ENCODE measurements at regions not wholly inside any gene's neighbourhood (a gene's known extent, or its start where the extent isn't known, plus 50 kb on each side); places are given as distances from the start of the nearest gene placed in this dataset.
"Not testable (repeated sequence)": the region's sequence is repeated elsewhere in the genome, so short reads cannot be mapped to it uniquely, and the experiment has no call there.

GRCh38 chr3:96300743-96301142 lies 513.7 kb upstream of the EPHA6 start:
- no peak for DNase-seq (ENCODE audit: low read depth, low spot score)
- H3K4me1 ChIP-seq (ENCODE audit: control insufficient read depth, insufficient read depth, low read length), result no peaks in the 10 kb centered on the region
- H3K27me3 ChIP-seq (ENCODE audit: control insufficient read depth, insufficient read depth, low read length), result no peaks in the 10 kb centered on the region
- no peak overlapping the region for H3K4me3 ChIP-seq (ENCODE audit: low read length)
- no peak overlapping the region for H3K27ac ChIP-seq (ENCODE audit: low read length)
- WGBS (ENCODE audit: insufficient coverage, insufficient read length), result no CpG with 5 or more reads among the region's 4 CpGs
- no peaks in the 10 kb centered on the region for H3K9me3 ChIP-seq (ENCODE audit: control insufficient read depth, insufficient read depth, low read length)
- no peaks in the 10 kb centered on the region for H3K36me3 ChIP-seq (ENCODE audit: control insufficient read depth, insufficient read depth, low read length)

GRCh38 chr3:96319166-96319565 lies 495.2 kb upstream of the EPHA6 start:
- H3K9me3 ChIP-seq (ENCODE audit: control insufficient read depth, insufficient read depth, low read length), result no peaks in the 10 kb centered on the region
- H3K4me1 ChIP-seq (ENCODE audit: control insufficient read depth, insufficient read depth, low read length), result no peaks in the 10 kb centered on the region
- no peaks in the 10 kb centered on the region for H3K36me3 ChIP-seq (ENCODE audit: control insufficient read depth, insufficient read depth, low read length)
- no peak for DNase-seq (ENCODE audit: low read depth, low spot score)
- no peak overlapping the region for H3K27ac ChIP-seq (ENCODE audit: low read length)
- no CpG with 5 or more reads among the region's 1 CpG for WGBS (ENCODE audit: insufficient coverage, insufficient read length)
- no peaks in the 10 kb centered on the region for H3K27me3 ChIP-seq (ENCODE audit: control insufficient read depth, insufficient read depth, low read length)
- no peak overlapping the region for H3K4me3 ChIP-seq (ENCODE audit: low read length)

GRCh38 chr3:96324087-96324486 lies 490.3 kb upstream of the EPHA6 start:
- WGBS (ENCODE audit: insufficient coverage, insufficient read length), result no CpG with 5 or more reads among the region's 1 CpG

GRCh38 chr3:96330795-96331194 lies 483.6 kb upstream of the EPHA6 start:
- no peaks in the 10 kb centered on the region for H3K4me1 ChIP-seq (ENCODE audit: control insufficient read depth, insufficient read depth, low read length)
- H3K4me3 ChIP-seq (ENCODE audit: low read length), result no peak overlapping the region
- H3K27me3 ChIP-seq (ENCODE audit: control insufficient read depth, insufficient read depth, low read length), result no peaks in the 10 kb centered on the region; the same call in 1 of the 2 replicates
- no peaks in the 10 kb centered on the region for H3K9me3 ChIP-seq (ENCODE audit: control insufficient read depth, insufficient read depth, low read length)
- no peak overlapping the region for H3K27ac ChIP-seq (ENCODE audit: low read length)
- no peak for DNase-seq (ENCODE audit: low read depth, low spot score)
- H3K36me3 ChIP-seq (ENCODE audit: control insufficient read depth, insufficient read depth, low read length), result no peaks in the 10 kb centered on the region
- no CpG with 5 or more reads among the region's 2 CpGs for WGBS (ENCODE audit: insufficient coverage, insufficient read length)

More at GRCh38 chr3:96324087-96324486, 490.3 kb upstream of the EPHA6 start:
- no peaks in the 10 kb centered on the region for H3K4me1 ChIP-seq (ENCODE audit: control insufficient read depth, insufficient read depth, low read length)
- no peaks in the 10 kb centered on the region for H3K36me3 ChIP-seq (ENCODE audit: control insufficient read depth, insufficient read depth, low read length)
- H3K27me3 ChIP-seq (ENCODE audit: control insufficient read depth, insufficient read depth, low read length), result no peaks in the 10 kb centered on the region
- no peak for DNase-seq (ENCODE audit: low read depth, low spot score)
- H3K9me3 ChIP-seq (ENCODE audit: control insufficient read depth, insufficient read depth, low read length), result no peaks in the 10 kb centered on the region
- H3K27ac ChIP-seq (ENCODE audit: low read length), result no peak overlapping the region
- H3K4me3 ChIP-seq (ENCODE audit: low read length), result no peak overlapping the region

GRCh38 chr3:96331341-96331740 lies 483.1 kb upstream of the EPHA6 start:
- no peak overlapping the region for H3K27ac ChIP-seq (ENCODE audit: low read length)
- H3K27me3 ChIP-seq (ENCODE audit: control insufficient read depth, insufficient read depth, low read length), result no peaks in the 10 kb centered on the region; the same call in 1 of the 2 replicates
- H3K4me1 ChIP-seq (ENCODE audit: control insufficient read depth, insufficient read depth, low read length), result no peaks in the 10 kb centered on the region
- H3K36me3 ChIP-seq (ENCODE audit: control insufficient read depth, insufficient read depth, low read length), result no peaks in the 10 kb centered on the region
- no peak overlapping the region for H3K4me3 ChIP-seq (ENCODE audit: low read length)
- no CpG with 5 or more reads among the region's 1 CpG for WGBS (ENCODE audit: insufficient coverage, insufficient read length)
- no peak for DNase-seq (ENCODE audit: low read depth, low spot score)
- H3K9me3 ChIP-seq (ENCODE audit: control insufficient read depth, insufficient read depth, low read length), result no peaks in the 10 kb centered on the region

GRCh38 chr3:96334779-96335178 lies 479.6 kb upstream of the EPHA6 start:
- no CpG with 5 or more reads among the region's 1 CpG for WGBS (ENCODE audit: insufficient coverage, insufficient read length)
- H3K4me3 ChIP-seq (ENCODE audit: low read length), result no peak overlapping the region
- H3K4me1 ChIP-seq (ENCODE audit: control insufficient read depth, insufficient read depth, low read length), result no peaks in the 10 kb centered on the region
- DNase-seq (ENCODE audit: low read depth, low spot score), result no peak
- no peaks in the 10 kb centered on the region for H3K9me3 ChIP-seq (ENCODE audit: control insufficient read depth, insufficient read depth, low read length)
- no peak overlapping the region for H3K27ac ChIP-seq (ENCODE audit: low read length)
- H3K36me3 ChIP-seq (ENCODE audit: control insufficient read depth, insufficient read depth, low read length), result no peaks in the 10 kb centered on the region
- H3K27me3 ChIP-seq (ENCODE audit: control insufficient read depth, insufficient read depth, low read length), result no peaks in the 10 kb centered on the region; the same call in 1 of the 2 replicates

GRCh38 chr3:96347289-96347688 lies 467.1 kb upstream of the EPHA6 start:
- no peak overlapping the region for H3K27ac ChIP-seq (ENCODE audit: low read length)
- no peaks in the 10 kb centered on the region for H3K4me1 ChIP-seq (ENCODE audit: control insufficient read depth, insufficient read depth, low read length)
- H3K9me3 ChIP-seq (ENCODE audit: control insufficient read depth, insufficient read depth, low read length), result no peaks in the 10 kb centered on the region
- DNase-seq (ENCODE audit: low read depth, low spot score), result no peak
- H3K36me3 ChIP-seq (ENCODE audit: control insufficient read depth, insufficient read depth, low read length), result no peaks in the 10 kb centered on the region
- H3K27me3 ChIP-seq (ENCODE audit: control insufficient read depth, insufficient read depth, low read length), result no peaks in the 10 kb centered on the region
- no CpG with 5 or more reads among the region's 3 CpGs for WGBS (ENCODE audit: insufficient coverage, insufficient read length)
- H3K4me3 ChIP-seq (ENCODE audit: low read length), result no peak overlapping the region

GRCh38 chr3:96351598-96351997 lies 462.8 kb upstream of the EPHA6 start:
- DNase-seq (ENCODE audit: low read depth, low spot score); H3K4me1 ChIP-seq (ENCODE audit: control insufficient read depth, insufficient read depth, low read length); H3K27me3 ChIP-seq (ENCODE audit: control insufficient read depth, insufficient read depth, low read length); H3K4me3 ChIP-seq (ENCODE audit: low read length); H3K27ac ChIP-seq (ENCODE audit: low read length); H3K36me3 ChIP-seq (ENCODE audit: control insufficient read depth, insufficient read depth, low read length); H3K9me3 ChIP-seq (ENCODE audit: control insufficient read depth, insufficient read depth, low read length): not testable (repeated sequence)

GRCh38 chr3:96354106-96354505 lies 460.3 kb upstream of the EPHA6 start:
- no CpG with 5 or more reads among the region's 2 CpGs for WGBS (ENCODE audit: insufficient coverage, insufficient read length)
- Histone ChIP-seq H3K27ac (ENCODE audit: low read length) (no peak overlapping the region), H3K36me3 (ENCODE audit: control insufficient read depth, insufficient read depth, low read length) (no peaks in the 10 kb centered on the region), H3K4me3 (ENCODE audit: low read length) (no peak overlapping the region), H3K27me3 (ENCODE audit: control insufficient read depth, insufficient read depth, low read length) (no peaks in the 10 kb centered on the region), H3K9me3 (ENCODE audit: control insufficient read depth, insufficient read depth, low read length) (no peaks in the 10 kb centered on the region), H3K4me1 (ENCODE audit: control insufficient read depth, insufficient read depth, low read length) (no peaks in the 10 kb centered on the region)
- DNase-seq (ENCODE audit: low read depth, low spot score), result no peak

GRCh38 chr3:96354742-96355141 lies 459.7 kb upstream of the EPHA6 start:
- no peaks in the 10 kb centered on the region for H3K9me3 ChIP-seq (ENCODE audit: control insufficient read depth, insufficient read depth, low read length)
- H3K36me3 ChIP-seq (ENCODE audit: control insufficient read depth, insufficient read depth, low read length), result no peaks in the 10 kb centered on the region
- H3K4me3 ChIP-seq (ENCODE audit: low read length), result no peak overlapping the region
- DNase-seq (ENCODE audit: low read depth, low spot score), result no peak
- no peaks in the 10 kb centered on the region for H3K4me1 ChIP-seq (ENCODE audit: control insufficient read depth, insufficient read depth, low read length)
- H3K27ac ChIP-seq (ENCODE audit: low read length), result no peak overlapping the region
- no peaks in the 10 kb centered on the region for H3K27me3 ChIP-seq (ENCODE audit: control insufficient read depth, insufficient read depth, low read length)

GRCh38 chr3:96361241-96361640 lies 453.2 kb upstream of the EPHA6 start:
- Histone ChIP-seq H3K4me3 (ENCODE audit: low read length) (no peak overlapping the region), H3K36me3 (ENCODE audit: control insufficient read depth, insufficient read depth, low read length) (no peaks in the 10 kb centered on the region), H3K27me3 (ENCODE audit: control insufficient read depth, insufficient read depth, low read length) (no peaks in the 10 kb centered on the region), H3K27ac (ENCODE audit: low read length) (no peak overlapping the region), H3K4me1 (ENCODE audit: control insufficient read depth, insufficient read depth, low read length) (no peaks in the 10 kb centered on the region), H3K9me3 (ENCODE audit: control insufficient read depth, insufficient read depth, low read length) (no peaks in the 10 kb centered on the region)
- DNase-seq (ENCODE audit: low read depth, low spot score), result no peak
- no CpG with 5 or more reads among the region's 1 CpG for WGBS (ENCODE audit: insufficient coverage, insufficient read length)

All from iPS DF 6.9 (cell line).